ENCODE measurements at regions not wholly inside any gene's neighbourhood (a gene's known extent, or its start where the extent isn't known, plus 50 kb on each side); places are given as distances from the start of the nearest gene placed in this dataset.
"Not testable (repeated sequence)": the region's sequence is repeated elsewhere in the genome, so short reads cannot be mapped to it uniquely, and the experiment has no call there.

DNA sequence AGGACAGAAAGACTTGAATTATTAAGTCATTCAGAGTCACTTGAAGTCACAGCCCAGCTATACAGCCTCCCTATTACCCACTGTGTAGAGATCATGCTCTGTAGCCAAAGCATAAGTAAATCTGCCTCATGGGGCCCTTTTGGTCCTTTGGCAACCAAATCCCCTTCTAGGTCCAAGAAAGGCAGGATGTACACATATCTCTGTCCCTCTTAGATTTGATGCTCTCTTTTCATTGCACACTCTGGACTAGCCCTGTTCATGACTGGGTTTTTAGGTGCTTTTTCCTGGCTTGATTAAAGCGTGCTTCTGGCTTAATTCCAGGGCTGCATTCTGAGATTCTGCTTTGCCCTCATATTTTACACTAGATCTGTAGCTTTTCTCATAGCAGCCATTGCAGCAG is 296.8 kb downstream of the TENT5A start:
- no peak for DNase-seq

DNA sequence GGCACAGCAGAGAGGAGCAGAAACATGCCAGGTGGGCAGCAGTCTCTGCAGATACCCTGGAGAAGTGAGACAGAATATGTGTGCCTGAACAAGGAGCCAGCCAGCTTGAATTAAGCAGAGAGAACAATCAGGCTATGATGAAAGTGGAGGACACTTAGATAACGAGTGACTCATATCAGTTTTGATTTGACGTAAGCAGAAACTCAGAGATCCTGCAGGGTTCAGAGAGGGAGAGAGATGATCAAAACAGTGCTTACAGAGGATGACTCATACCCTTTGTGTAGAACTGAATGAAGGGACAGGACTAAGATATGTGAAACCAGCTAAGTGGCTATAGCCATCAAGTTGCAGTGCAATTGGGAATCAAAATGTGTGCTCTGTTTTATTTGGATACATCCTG is 300.7 kb downstream of the TENT5A start:
- peak; percentile 88 for DNase-seq

DNA sequence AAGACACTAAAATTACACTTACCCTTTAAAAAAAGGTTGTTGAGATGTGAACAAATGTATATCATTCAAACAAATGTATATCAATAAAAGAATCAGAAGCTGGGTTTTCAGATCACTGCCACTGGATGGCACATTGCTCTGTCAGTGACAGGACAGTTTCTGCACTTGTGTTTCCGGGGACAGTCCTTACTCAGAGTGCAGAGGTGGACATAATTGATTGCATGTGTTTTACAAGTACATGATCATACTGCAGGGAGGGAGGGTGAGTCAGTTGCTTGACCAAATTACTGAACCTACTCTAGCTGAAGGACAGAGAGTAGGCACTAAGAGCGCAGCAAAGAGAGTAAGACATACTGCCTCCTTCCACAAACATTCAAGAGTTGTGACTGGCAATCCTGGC is 302.3 kb downstream of the TENT5A start:
- peak; percentile 70 for DNase-seq

DNA sequence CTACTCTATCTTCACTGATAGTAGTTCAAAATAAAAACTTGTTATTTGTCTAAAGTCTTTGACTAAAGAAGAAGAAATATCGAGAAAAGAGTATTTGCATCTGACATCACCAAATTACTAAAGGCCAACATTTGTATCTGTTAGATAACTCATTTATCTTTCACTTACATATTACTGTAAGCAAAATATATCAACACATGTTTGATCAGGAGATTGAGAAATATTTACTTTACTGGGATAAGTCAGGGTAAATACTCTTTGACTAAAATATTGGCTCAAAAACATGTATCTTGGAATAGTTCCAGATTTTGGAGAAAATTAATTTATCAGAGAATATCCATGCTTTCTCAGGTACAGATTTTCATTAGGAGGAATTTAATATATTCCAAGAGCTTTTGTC is 306.0 kb downstream of the TENT5A start:
- no peak for DNase-seq

DNA sequence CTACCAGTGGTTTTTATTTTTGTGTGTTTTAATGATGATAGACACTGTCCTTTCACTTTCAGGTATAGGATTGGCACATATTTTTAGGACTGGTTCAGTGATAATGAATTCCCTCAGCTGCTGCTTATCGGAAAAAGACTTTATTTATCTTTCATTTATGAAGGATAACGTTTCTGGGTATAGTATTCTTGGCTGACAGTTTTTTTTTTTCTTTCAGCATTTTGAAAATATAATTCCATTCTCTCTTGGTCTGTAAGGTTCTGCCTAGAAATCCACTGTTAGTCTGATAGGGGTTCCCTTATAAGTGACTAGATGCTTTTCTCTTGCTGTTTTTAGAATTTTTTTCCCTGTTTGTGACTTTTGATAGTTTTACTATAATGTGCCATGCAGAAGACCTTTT is 313.1 kb downstream of the TENT5A start:
- no peak for DNase-seq

DNA sequence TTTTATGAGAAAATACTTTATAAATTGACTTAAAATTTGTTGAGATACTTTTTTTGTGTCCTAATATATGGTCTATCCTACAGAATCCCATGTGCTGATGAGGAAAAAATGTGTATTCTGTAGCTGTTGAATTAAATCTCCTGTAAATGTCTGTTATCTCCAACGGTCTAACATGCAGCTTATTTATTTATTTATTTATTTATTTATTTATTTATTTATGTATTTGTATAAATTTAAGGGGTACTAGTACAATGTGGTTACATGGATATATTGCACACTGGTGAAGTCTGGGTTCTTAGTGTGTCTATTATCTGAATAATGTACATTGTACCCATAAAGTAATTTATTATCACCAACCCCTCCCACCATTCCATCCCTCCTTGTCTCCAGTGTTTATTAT is 315.5 kb downstream of the TENT5A start:
- DNase-seq: no peak

DNA sequence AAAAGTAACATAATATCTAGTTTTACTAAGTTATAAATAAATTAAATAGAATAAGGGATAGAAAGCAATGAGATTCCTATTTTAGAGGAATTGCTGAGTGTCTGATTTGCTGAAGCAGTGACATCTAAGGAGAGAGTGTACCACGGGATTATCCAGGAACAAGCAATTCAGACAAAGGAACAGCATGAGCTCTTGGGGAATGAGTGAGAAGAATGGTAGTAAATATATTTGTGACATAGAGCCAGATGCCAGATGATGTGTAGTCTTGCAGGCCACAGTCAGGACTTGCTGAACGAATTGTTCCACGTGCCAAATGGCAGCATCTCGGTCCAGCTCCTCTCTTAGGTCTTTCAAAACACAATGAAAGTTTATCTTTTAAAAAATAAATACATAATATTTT is 339.2 kb downstream of the TENT5A start:
- no peak for DNase-seq

DNA sequence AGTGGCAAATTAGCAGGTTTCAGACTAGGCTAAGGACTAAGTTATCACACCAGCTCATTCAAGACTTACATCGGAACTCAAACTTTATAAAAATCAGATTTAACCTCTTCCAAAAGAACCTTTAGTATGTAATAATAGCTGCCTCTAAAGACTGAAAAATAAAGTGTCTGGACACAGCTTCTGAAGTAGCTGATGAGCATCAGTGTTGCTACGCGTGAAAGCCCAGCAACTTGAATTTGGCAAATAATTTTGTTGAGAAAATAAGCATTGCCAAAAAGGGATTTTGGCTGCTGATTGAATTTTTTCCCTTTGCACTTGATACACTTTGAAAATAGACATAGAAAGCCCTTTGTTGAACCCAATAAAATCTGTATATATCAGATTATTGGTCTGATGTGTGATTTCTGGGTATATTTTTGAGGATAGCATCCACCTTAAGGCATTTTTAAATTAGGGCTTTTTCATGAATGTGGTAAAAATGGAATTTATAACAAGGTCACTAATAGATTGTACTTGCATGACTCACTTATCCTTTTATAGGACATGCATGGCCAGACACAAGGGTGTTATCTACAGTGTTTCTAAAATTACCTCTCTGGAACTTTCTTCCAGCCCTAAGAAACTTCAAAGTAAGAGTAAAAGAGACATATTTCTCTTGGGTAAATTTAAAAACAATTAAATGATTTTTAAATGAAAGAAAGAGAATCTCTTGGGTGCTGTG is 350.4 kb downstream of the TENT5A start:
- peak; percentile 68 for DNase-seq

DNA sequence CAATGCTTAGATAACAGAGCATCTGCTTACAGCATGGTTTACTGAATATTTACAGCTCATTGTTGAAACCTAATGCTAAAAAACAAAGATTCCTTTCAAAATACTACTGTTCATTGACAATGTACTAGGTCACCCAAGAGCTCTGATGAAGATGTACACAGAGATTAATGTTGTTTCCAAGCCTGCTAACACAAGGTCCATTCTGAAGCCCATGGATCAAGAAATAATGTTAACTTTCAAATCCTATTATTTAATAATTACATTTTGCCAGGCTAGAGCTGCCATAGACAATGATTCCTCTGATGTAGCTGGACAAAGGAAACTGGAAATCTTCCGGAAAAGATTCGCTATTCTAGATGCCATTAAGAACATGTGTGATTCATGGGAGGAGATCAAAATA is 355.6 kb downstream of the TENT5A start:
- no peak for DNase-seq

DNA sequence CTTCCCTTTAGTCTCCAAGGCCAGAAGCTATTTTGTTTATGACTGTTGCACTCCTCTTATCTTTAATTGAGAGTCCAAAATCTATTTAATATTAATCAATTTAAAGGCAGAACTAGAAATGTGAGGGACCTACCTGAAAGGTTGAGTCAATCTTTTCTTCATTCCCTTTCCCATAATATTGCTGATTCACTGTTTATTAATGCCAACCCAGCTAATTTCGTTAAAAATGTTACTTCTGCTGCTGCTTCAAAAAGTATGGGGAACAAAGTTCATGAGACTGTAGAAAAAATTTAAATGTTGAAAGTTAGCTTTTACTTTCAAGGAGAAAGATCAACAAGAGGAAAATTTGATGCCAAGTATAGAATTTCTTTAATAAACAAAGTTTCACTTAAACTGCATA is 365.3 kb downstream of the TENT5A start:
- DNase-seq: no peak

DNA sequence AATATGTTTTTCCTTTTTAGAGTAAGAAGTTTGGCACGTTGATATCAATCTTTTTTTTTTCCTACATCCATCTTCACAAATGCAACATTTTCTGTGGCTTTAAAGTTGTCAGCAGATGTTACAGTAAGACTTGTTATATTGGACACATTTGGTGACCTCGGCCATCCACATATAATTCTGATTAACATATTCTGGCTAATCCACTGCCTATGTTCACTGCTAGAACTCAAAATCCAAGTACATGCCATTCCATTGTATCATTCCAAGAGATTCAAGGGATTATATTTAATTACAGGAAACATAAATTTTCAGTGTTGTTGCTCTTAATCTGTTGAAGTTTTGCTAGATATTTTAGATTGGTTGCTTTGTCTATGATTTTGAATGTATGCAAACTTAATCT is 367.6 kb downstream of the TENT5A start:
- DNase-seq: peak; percentile 94

DNA sequence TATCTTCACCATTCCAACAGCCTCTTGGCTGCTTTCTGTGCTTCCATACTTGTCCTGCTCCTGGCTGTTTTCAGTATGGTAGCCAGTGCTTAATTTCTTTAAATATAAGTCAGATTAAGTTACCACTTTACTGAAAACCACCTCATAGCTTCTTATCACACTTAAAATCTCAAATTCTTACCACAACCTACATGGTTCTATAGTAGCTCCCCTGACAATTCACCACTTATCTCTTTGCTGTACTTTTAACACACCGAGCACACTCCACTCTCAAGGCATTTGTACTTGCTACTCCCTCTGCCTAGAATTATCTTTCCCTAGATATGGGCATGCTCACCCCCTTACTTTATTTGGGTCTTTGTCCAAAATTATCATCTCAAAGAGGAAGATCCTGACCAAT is 369.0 kb downstream of the TENT5A start:
- no peak for DNase-seq

DNA sequence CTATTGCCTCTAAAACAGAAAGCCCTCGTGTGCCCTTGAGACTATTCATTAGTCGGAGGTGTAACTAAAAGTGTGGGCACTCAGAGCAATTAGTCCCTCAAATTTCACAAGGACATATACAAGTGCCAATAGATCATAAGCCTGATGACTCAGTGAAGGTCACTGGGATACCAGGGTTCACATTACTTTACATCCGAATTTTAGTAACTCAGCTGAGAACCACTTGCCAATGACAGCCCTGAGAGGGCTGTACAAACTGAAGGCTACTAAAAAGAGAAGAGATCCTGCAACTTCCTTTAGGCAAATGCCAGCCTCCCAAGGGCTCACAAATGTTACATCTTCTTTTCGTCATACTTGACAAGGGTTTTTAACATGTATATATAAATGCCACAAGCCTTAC is 369.6 kb downstream of the TENT5A start:
- DNase-seq: no peak

DNA sequence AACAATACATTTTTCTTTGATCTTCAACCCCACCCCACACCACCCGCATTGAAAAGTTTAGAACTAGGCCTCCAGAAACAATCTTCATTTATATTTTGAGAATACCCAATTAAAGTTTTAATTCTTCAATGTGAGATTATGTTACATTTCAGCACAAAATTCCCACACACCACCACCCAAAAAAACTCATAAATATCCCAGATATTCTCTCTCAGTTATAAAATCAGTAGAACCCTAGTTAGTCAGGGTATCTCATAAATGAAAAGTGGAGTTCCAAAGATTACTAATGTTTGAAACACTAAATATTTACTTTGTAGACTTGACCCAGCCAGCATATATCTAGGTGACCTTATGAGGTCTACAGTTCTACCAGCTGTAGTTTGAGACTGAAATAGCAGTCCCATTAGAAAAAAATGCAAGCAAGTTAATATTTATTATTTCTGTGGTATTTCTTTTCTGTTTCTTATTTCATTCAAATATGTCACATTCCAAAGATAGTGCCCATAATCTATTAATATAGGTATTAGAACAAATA is 371.0 kb downstream of the TENT5A start:
- DNase-seq: no peak

DNA sequence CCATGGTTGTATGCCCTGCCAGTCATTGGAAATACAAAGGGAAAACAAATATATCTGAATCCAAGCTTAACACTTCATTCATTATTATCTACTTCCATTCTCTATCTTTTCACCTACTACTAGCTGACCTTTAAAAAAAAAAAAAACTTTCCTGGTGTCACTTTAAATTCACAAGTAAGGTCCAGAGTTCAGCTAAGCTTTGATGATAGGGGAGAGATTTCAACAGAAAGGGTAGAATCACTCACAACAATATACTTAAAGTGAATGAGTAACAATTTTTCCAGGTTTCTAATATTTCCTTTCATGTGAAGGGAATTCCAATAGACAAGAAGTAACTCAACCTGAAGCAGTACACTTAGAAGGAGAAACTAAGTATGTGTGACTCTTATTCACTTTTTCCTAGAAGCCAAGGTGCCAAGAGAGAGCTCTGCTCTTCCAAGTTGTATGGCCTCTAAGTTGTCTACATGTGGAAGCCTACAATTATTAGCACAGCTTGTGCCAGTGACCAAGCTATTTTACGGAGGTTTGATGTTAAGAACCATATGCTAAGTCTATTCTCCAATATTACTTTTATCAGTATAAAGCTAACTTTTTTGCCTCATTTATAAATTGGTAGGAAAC is 371.7 kb downstream of the TENT5A start:
- DNase-seq: no peak

DNA sequence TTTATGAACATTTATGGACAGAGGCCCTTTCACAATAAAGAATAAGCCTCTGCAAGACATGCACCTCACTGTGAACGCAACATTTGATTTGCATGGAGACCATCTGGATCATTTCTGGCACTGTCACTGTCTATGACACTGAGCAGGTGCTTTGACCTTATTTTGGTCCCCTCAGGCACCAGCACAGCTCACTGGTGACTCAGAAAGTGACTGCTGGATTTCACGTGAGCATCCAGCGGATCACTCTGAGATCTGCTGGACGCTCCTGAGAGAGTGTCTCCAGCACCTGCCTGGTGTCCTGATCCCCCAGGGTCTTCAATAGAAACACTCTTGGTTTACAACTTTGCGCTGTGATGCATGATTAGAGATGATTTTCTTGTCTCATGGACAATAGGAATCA is 375.7 kb downstream of the TENT5A start:
- DNase-seq: no peak

DNA sequence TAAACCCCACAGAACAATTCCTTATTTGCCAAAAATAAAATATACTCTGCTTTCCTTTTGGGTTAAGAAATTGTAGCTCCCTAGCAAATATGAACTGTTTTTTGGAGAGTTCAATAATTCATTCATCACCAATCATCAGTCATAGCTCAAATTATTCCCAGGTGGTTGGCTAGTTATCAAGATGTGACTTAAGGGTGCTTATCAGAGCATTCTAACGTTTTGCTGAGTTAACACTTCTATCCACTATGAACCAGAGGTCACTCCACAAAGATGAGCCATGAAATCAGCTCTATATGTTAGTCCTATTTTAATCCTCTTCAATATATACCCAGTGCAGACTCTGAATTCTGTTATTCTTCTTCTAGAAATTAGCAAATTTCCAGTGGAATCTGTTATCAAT is 379.1 kb downstream of the TENT5A start:
- DNase-seq: peak; percentile 47

DNA sequence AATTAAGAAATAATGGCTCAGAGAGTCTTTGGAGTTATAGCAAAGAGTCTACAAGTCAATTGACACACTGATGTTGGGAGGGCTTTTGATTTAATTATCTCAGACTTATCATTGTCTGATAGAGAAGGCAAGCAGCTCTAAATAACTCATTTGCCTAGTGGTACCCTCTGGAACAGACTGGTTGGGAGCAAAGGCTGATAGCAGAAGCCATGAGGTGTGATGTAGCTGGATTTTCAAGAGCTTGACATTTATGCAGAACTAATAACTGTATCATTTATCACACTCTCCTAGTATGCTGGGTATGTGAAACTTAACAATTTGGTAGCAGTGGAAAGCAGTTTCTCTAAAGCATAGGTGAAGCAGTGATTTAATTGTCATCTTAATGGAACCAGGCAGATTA is 380.6 kb downstream of the TENT5A start:
- DNase-seq: no peak

DNA sequence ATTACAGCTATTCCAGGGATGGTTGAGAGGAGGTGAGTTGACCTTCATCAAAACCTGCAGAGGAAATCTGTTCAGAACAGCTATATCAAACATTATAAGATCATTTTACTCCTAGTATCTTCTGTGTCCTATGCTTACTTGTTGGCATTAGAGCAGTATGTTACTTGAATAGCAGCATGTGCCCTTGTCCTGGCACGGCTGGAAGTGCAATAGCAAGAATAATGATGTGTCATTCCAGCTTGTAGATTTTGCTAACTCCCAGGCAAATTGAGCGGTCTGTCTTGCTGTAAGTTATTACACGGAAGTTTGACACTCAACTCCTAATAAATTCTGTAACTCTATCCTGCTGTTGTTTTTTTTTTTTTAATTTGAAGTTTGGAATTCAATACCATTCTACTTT is 385.5 kb downstream of the TENT5A start:
- DNase-seq: peak; percentile 13

DNA sequence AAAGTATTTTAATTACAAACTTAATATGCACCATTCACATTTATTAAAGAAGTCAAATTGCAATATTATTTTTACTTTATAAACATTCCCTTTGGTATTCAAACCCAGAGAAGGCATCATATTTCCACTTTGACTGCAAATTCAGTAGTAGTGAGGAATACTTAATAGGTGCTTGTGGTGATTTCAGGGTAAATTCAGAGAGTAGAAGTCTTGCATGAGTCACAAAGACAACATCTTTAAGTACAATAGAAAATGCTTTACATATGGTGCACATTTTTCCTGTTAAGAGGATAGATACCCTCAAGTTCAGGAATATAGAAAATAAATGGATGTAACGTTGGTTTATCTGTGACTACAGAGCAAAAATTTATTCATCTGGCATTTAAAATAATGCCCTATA is 390.2 kb downstream of the TENT5A start:
- DNase-seq: peak; percentile 87

DNA sequence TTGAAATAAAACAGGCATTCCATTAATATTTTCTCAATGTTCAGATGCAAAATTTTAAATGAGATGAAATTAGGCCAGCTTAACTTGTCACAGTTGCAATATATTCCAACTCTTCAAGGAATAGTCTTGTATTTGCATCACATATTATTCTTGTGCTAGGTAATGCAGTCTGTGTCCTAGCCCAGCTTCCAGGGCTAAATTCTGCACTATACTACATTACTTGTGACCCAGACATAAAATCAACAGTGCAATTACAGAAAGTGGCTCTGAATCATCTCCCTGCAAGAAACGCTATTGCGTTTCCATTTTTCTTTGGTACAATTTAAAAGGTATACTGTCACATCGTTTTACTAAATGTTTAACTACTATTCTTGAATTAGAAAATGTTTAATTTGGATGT is 399.2 kb downstream of the TENT5A start:
- DNase-seq: no peak

DNA sequence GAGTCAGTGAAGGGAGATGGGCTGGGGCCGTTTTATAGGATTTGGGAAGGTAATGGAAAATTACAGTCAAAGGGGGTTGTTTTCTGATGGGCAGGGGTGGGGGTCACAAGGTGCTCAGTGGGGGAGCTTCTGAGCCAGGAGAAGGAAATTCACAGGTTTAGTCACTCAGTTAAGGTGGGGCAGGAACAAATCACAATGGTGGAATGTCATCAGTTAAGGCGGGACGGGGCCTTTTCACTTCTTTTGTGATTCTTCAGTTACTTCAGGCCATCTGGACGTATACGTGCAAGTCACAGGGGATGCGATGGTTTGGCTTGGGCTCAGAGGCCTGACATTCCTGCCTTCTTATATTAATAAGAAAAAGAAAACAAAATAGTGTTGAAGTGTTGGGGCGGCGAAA is 408.5 kb downstream of the TENT5A start:
- not testable (repeated sequence) for DNase-seq

DNA sequence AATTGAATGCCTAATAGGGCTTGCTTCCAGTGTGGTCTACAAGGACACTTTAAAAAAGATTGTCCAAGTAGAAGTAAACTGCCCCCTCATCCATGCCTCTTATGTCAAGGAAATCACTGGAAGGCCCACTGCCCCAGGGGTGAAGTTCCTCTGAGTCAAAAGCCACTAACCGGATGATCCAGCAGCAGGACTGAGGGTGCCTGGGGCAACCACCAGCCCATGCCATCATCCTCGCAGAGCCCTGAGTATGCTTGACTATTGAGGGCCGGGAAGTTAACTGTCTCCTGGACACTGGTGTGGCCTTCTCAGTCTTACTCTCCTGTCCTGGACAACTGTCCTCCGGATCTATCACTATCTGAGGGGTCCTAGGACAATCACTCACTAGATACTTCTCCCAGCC is 411.5 kb downstream of the TENT5A start:
- DNase-seq: no peak

DNA sequence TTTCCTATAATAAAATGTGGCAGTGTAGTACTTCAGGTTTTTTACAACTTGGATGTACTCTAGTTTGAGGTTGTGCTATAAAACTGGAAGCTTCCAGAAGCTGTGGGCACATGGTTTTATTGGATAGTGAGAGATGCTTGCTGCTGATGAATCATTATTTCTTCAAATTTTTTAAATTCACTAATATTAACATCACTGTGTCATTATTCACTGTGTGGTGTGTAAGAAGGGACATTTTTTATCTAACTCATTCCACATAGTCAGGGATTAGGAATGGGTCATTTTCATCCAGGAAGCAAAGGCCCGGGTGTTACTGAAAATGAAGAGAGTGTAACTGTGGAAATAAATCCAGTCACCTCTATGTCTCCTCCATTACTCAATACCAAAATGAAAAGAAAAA is 421.0 kb downstream of the TENT5A start:
- DNase-seq: peak; percentile 79

DNA sequence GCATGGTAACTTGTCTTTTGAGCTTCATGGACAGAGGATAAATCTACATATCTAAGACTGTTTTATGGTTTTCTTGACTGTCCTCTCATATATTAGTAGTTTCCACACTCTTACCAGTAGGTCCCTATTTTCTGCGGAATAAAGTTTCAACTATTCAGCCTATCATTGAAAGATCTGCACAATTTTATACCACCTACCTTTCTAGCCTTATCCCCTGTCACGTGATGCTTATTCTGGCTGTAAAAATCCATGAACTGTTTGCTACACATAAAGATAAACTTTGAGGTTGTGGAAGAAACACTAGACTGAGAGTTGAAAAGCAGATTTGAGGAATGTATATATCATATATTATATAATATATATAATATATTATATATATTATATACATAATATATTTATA is 423.8 kb downstream of the TENT5A start:
- DNase-seq: no peak
